ENCODE measurements at regions not wholly inside any gene's neighbourhood (a gene's known extent, or its start where the extent isn't known, plus 50 kb on each side); places are given as distances from the start of the nearest gene placed in this dataset.

GRCh38 chr3:144151983-144152382 lies 180.4 kb downstream of the DIPK2A start:
- TF ChIP-seq, protein P1, sequence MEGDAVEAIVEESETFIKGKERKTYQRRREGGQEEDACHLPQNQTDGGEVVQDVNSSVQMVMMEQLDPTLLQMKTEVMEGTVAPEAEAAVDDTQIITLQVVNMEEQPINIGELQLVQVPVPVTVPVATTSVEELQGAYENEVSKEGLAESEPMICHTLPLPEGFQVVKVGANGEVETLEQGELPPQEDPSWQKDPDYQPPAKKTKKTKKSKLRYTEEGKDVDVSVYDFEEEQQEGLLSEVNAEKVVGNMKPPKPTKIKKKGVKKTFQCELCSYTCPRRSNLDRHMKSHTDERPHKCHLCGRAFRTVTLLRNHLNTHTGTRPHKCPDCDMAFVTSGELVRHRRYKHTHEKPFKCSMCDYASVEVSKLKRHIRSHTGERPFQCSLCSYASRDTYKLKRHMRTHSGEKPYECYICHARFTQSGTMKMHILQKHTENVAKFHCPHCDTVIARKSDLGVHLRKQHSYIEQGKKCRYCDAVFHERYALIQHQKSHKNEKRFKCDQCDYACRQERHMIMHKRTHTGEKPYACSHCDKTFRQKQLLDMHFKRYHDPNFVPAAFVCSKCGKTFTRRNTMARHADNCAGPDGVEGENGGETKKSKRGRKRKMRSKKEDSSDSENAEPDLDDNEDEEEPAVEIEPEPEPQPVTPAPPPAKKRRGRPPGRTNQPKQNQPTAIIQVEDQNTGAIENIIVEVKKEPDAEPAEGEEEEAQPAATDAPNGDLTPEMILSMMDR (conservative IDR thresholded peaks at IDR 0.05 in 1 of 2, IDR thresholded peaks at IDR 0.05 in 1 of 2; ENCODE audit: extremely low read depth in 1 of 2, insufficient read depth in 1 of 2, low read depth in 1 of 2, low read length in 2 of 2), result no peak
- TF ChIP-seq EZH2 (IDR thresholded peaks at IDR 0.05; ENCODE audit: borderline replicate concordance, low read length), result no peak
